K562 (cell line): ENCODE measurements at regions not wholly inside any gene's neighbourhood (a gene's known extent, or its start where the extent isn't known, plus 50 kb on each side); places are given as distances from the start of the nearest gene placed in this dataset.

ENCODE experiments used
- ATAC-seq: fragments of 200-7000 bp; cut with Tn5 transposase; 3 replicates; pipeline ENCODE4 v1.9.1; 2020; ENCODE audit warnings: moderate library complexity
- BruUV-seq: library from RNA; stranded (reverse); fragments of 400-500 nt; replicated peaks from 2 replicates; lab custom pipeline; 2021; lab: Mats Ljungman, UMichigan
- CTCF ChIA-PET: fragments of 300-600 bp; formaldehyde crosslinking; extraction: SDS; loops from one replicate; lab custom pipeline; 2021; ENCODE audit warnings: low intra/inter-chr PET ratio; lab: Yijun Ruan, JAX
- POLR2A ChIA-PET: fragments of 300-600, 350-650 bp; sonication (Branson Sonifier 250); formaldehyde crosslinking; extraction: SDS; loops from one replicate; lab custom pipeline; 2021; ENCODE audit warnings: antibody characterized with exemption, inconsistent platforms; lab: Yijun Ruan, JAX
- DNase-seq, 4 experiments: peaks; one replicate each; pipeline versions ENCODE4 v3.0.0 to v3.0.0-alpha.2; 2011 to 2018; ENCODE audit warnings: low spot score in 3 of 4, mixed read lengths in 3 of 4; ENCODE audit errors: extremely low read depth in 1 of 4
- FAIRE-seq: peaks from 2 replicates; lab custom pipeline; 2011; peaks lifted over from hg19 to GRCh38; lab: Jason Lieb, UNC
- H2AFZ ChIP-seq: 2 replicates; pipeline ENCODE4 v1.6.0; 2011; ENCODE audit warnings: low read depth, low read length, control low read depth, inconsistent platforms
- H3K27ac ChIP-seq: fragments of 200-600 bp; 3 replicates; pipeline ENCODE4 v1.8.0; 2011; ENCODE audit warnings: low read depth, mild to moderate bottlenecking, control low read depth, inconsistent platforms, low read length, moderate library complexity, mixed read lengths; ENCODE audit errors: extremely low read depth
- H3K27me3 ChIP-seq, 2 experiments: fragments of 300-600 bp in 1 of 2; 2 replicates in 1 of 2; 3 replicates in 1 of 2; pipeline versions ENCODE4 v1.6.0 to v1.8.0; 2011; ENCODE audit warnings: inconsistent platforms in 2 of 2, low read length in 2 of 2, mild to moderate bottlenecking in 1 of 2, mixed read lengths in 1 of 2, moderate library complexity in 1 of 2; ENCODE audit not compliant: control insufficient read depth in 2 of 2, insufficient read depth in 2 of 2
- H3K36me3 ChIP-seq: fragments of 300-600 bp; 3 replicates; pipeline ENCODE4 v1.8.0; 2011; ENCODE audit warnings: mild to moderate bottlenecking, low read length, inconsistent platforms; ENCODE audit not compliant: control insufficient read depth, insufficient read depth
- H3K4me1 ChIP-seq, 2 experiments: fragments of 200-600 bp in 1 of 2; replicated peaks in 1 of 2; 2 replicates in 1 of 2; 3 replicates in 1 of 2; pipeline versions ENCODE4 v1.5.1 to v1.8.0; 2011; ENCODE audit warnings: inconsistent platforms in 2 of 2, low read length in 2 of 2, mild to moderate bottlenecking in 1 of 2, mixed read lengths in 1 of 2, moderate library complexity in 1 of 2; ENCODE audit not compliant: control insufficient read depth in 2 of 2, insufficient read depth in 2 of 2
- H3K4me2 ChIP-seq: 2 replicates; pipeline ENCODE4 v1.6.1; 2011; ENCODE audit warnings: low read length, control low read depth, inconsistent platforms, mixed read lengths; ENCODE audit not compliant: insufficient read depth
- H3K4me3 ChIP-seq: fragments of 200-600 bp; sonication (generic), shearing (Covaris generic); 2 replicates; pipeline ENCODE4 v1.5.1; 2016; ENCODE audit warnings: control low read depth, inconsistent platforms
- H3K79me2 ChIP-seq: fragments of 200-600 bp; 3 replicates; pipeline ENCODE4 v1.8.0; 2011; ENCODE audit warnings: low read length, inconsistent platforms; ENCODE audit not compliant: control insufficient read depth, insufficient read depth
- H3K9ac ChIP-seq, 2 experiments: 2 replicates each; pipeline versions ENCODE4 v1.6.0 to v1.6.1; 2011; ENCODE audit warnings: low read depth in 2 of 2, low read length in 2 of 2, control low read depth in 1 of 2, inconsistent platforms in 1 of 2, mild to moderate bottlenecking in 1 of 2, mixed read lengths in 1 of 2; ENCODE audit not compliant: insufficient read depth in 1 of 2
- H3K9me1 ChIP-seq: one replicate; pipeline ENCODE4 v1.6.0; 2011; ENCODE audit warnings: inconsistent platforms, mild to moderate bottlenecking, low read length, moderate library complexity; ENCODE audit not compliant: control insufficient read depth, insufficient read depth
- H3K9me3 ChIP-seq: replicated peaks from 2 replicates; pipeline ENCODE4 v1.5.1; 2011; ENCODE audit warnings: low read depth, low read length, inconsistent platforms; ENCODE audit not compliant: control insufficient read depth, insufficient read depth
- H4K20me1 ChIP-seq: replicated peaks from 2 replicates; pipeline ENCODE4 v1.6.1; 2011; ENCODE audit warnings: low read length, inconsistent platforms, mixed read lengths; ENCODE audit not compliant: control insufficient read depth, insufficient read depth
- DEAF1 ChIP-seq: fragments of 450-650 bp; formaldehyde crosslinking; IDR thresholded peaks from 2 replicates; pipeline ENCODE4 v1.4.0; 2020; ENCODE audit warnings: mild to moderate bottlenecking, moderate library complexity
- HNRNPK ChIP-seq: fragments of 200-400 bp; formaldehyde crosslinking; IDR thresholded peaks from one replicate; pipeline ENCODE4 v1.6.1; 2018; ENCODE audit warnings: mild to moderate bottlenecking, low read depth, low read length; ENCODE audit not compliant: poor library complexity, severe bottlenecking
- JUND ChIP-seq, 2 experiments: IDR thresholded peaks; 2 replicates in 1 of 2; 3 replicates in 1 of 2; pipeline ENCODE4 v1.6.1; 2011; ENCODE audit warnings: borderline replicate concordance in 2 of 2, low read depth in 2 of 2, low read length in 2 of 2, improper control_type of control experiment in 1 of 2, missing biosample characterization in 1 of 2, missing genetic modification characterization in 1 of 2, missing genetic modification reagents in 1 of 2
- KLF10 ChIP-seq: fragments of 250-450 bp; sonication (Bioruptor Pico); IDR thresholded peaks from 2 replicates; pipeline ENCODE4 v1.6.1; 2021; ENCODE audit warnings: matching md5 sums
- L3MBTL2 ChIP-seq: fragments of 450-650 bp; IDR thresholded peaks from 2 replicates; pipeline ENCODE4 v1.6.1; 2016; ENCODE audit warnings: mild to moderate bottlenecking, moderate library complexity
- PTBP1 ChIP-seq: fragments of 200-400 bp; formaldehyde crosslinking; IDR thresholded peaks from 2 replicates; pipeline ENCODE4 v1.6.1; 2017; ENCODE audit warnings: low read depth, low read length
- ZNF696 ChIP-seq: fragments of 250-450 bp; sonication (Bioruptor Pico); conservative IDR thresholded peaks from 2 replicates; pipeline ENCODE4 v1.4.0; 2020; ENCODE audit warnings: mild to moderate bottlenecking, moderate library complexity
- ZSCAN32 ChIP-seq: fragments of 450-650 bp; formaldehyde crosslinking; IDR thresholded peaks from 2 replicates; pipeline ENCODE4 v1.4.0; 2020; ENCODE audit warnings: mild to moderate bottlenecking, moderate library complexity
- WGBS: fragments of 100-300 bp; shearing (Covaris generic); methylation state at CpG from one replicate; pipeline ENCODE4 v1.1.6; 2016; ENCODE audit warnings: low coverage, mixed read lengths; ENCODE audit not compliant: insufficient coverage; ENCODE audit errors: missing lambda C conversion rate; 5-methylcytosine and 5-hydroxymethylcytosine counted together
- in situ Hi-C: fragments of 300-500 bp; cut with MboI; formaldehyde crosslinking; loops from 4 replicates; pipeline ENCODE4 v1.15.0; 2018; ENCODE audit warnings: inconsistent platforms, mixed read lengths
- intact Hi-C: fragments of 100-400 bp; cut with micrococcal nuclease; formaldehyde crosslinking; loops from 2 replicates; pipeline ENCODE4 v1.14.2; 2022

- FAIRE-seq (no peak), DNase-seq (no peak), ATAC-seq (no peak)
- no peaks in the 10 kb centered on the region for H3K4me1 ChIP-seq
- no peaks in the 10 kb centered on the region for H3K36me3 ChIP-seq
- POLR2A ChIA-PET = interaction anchor here (1.3 kb wide), 1 partner anchor 19 kb away, joined by 3 read pairs; no protein-coding TSS in a partner anchor
- BruUV-seq = no TSS peak
- WGBS = 0% methylated on average over 1 of the region's 1 CpG
- H3K79me2 ChIP-seq = no peaks in the 10 kb centered on the region
- no peak overlapping the region for H3K4me3 ChIP-seq
- no peak overlapping the region for H2AFZ ChIP-seq
- H3K9ac ChIP-seq = no peak overlapping the region
- no peaks in the 10 kb centered on the region for H3K27me3 ChIP-seq
- CTCF ChIA-PET = no interaction called here
- intact Hi-C loops = no loop called here
- H3K9me1 ChIP-seq = no peaks in the 10 kb centered on the region
- no peak overlapping the region for H3K4me2 ChIP-seq
- H3K9me3 ChIP-seq = no peaks in the 10 kb centered on the region
- TF ChIP-seq L3MBTL2 (no peak), KLF10 (CRISPR knock-in tag) (no peak), DEAF1 (no peak), ZSCAN32 (CRISPR knock-in tag) (no peak), HNRNPK (no peak), ZNF696 (CRISPR knock-in tag) (no peak), JUND (IDR thresholded peaks at IDR 0.05; ENCODE audit: borderline replicate concordance, low read depth, low read length) (no peak), JUND (tag; IDR thresholded peaks at IDR 0.05; ENCODE audit: borderline replicate concordance, low read depth, low read length) (no peak), PTBP1 (no peak)
- H4K20me1 ChIP-seq = no peaks in the 10 kb centered on the region
- no peak overlapping the region for H3K27ac ChIP-seq
- in situ Hi-C loops = no loop called here
Observed at GRCh38 chr4:96120206-96120605, 280.3 kb downstream of the PDHA2 start.
